ENCODE measurements at regions not wholly inside any gene's neighbourhood (a gene's known extent, or its start where the extent isn't known, plus 50 kb on each side); places are given as distances from the start of the nearest gene placed in this dataset.

- TF ChIP-seq CTCF (IDR thresholded peaks at IDR 0.05; ENCODE audit: low read depth, low read length, missing input control) = no peak
- no peak for TF ChIP-seq ATF3 (IDR thresholded peaks at IDR 0.05)
- TF ChIP-seq FOXA1 (IDR thresholded peaks at IDR 0.05) = no peak
- no peak for TF ChIP-seq RAD21 (IDR thresholded peaks at IDR 0.05)
- no peak for TF ChIP-seq TAF1 (conservative IDR thresholded peaks at IDR 0.05)
- TF ChIP-seq MAX (IDR thresholded peaks at IDR 0.05) = no peak
- no peak for TF ChIP-seq ZBTB33 (IDR thresholded peaks at IDR 0.05)
- no peak for TF ChIP-seq REST (IDR thresholded peaks at IDR 0.05)
- no peak for TF ChIP-seq YY1 (IDR thresholded peaks at IDR 0.05)
- no peak for TF ChIP-seq GABPA (IDR thresholded peaks at IDR 0.05 in 1 of 2, conservative IDR thresholded peaks at IDR 0.05 in 1 of 2)
These were observed 318.4 kb downstream of the NSG2 start for GRCh38 chr5:174363934-174364333.
